ENCODE measurements at regions not wholly inside any gene's neighbourhood (a gene's known extent, or its start where the extent isn't known, plus 50 kb on each side); places are given as distances from the start of the nearest gene placed in this dataset.
A peak's percentile ranks its signal among the peaks of the same experiment; 100 is the strongest.
"Not testable (repeated sequence)": the region's sequence is repeated elsewhere in the genome, so short reads cannot be mapped to it uniquely, and the experiment has no call there.

DNA sequence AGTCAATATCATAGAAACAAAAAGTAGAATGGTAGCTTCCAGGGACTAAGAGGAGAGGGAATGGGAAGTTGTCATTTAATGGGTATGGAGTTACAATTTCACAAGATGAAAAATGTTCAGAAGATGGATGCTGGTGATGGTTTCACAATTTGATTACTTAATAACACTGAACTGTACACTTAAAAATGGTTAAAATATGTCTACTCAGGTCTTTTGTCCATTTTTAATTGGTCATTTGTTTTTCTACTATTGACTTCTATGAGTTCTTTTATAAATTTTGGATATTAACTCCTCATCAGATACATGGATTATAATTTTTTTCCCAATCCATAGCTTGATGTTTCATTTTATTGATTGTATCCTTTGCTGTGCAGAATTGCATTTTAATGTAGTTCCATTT lies 275.5 kb downstream of the AKAIN1 start:
- no peak overlapping the region for H3K9ac ChIP-seq (ENCODE audit: low read length in 3 of 3)
- FAIRE-seq, result no peak
- H3K9me3 ChIP-seq (ENCODE audit: control insufficient read depth in 2 of 3, insufficient read depth in 1 of 3, low read length in 3 of 3), result no peaks in the 10 kb centered on the region
- no peaks in the 10 kb centered on the region for H3K36me3 ChIP-seq (ENCODE audit: control insufficient read depth in 2 of 3, insufficient read depth in 3 of 3, low read length in 3 of 3)
- no peak for DNase-seq
- H3K4me1 ChIP-seq (ENCODE audit: control insufficient read depth in 2 of 3, insufficient read depth in 2 of 3, low read depth in 1 of 3, low read length in 3 of 3), result no peaks in the 10 kb centered on the region
- no peak overlapping the region for H3K27ac ChIP-seq (ENCODE audit: low read depth in 2 of 2, low read length in 2 of 2)
- intact Hi-C loops (cut with DNase I), result no loop called here
- H3K4me3 ChIP-seq (ENCODE audit: low read length in 3 of 3), result no peak overlapping the region
- TF ChIP-seq, protein P1, sequence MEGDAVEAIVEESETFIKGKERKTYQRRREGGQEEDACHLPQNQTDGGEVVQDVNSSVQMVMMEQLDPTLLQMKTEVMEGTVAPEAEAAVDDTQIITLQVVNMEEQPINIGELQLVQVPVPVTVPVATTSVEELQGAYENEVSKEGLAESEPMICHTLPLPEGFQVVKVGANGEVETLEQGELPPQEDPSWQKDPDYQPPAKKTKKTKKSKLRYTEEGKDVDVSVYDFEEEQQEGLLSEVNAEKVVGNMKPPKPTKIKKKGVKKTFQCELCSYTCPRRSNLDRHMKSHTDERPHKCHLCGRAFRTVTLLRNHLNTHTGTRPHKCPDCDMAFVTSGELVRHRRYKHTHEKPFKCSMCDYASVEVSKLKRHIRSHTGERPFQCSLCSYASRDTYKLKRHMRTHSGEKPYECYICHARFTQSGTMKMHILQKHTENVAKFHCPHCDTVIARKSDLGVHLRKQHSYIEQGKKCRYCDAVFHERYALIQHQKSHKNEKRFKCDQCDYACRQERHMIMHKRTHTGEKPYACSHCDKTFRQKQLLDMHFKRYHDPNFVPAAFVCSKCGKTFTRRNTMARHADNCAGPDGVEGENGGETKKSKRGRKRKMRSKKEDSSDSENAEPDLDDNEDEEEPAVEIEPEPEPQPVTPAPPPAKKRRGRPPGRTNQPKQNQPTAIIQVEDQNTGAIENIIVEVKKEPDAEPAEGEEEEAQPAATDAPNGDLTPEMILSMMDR (IDR thresholded peaks at IDR 0.05; ENCODE audit: borderline replicate concordance, extremely low read depth, insufficient read depth), result no peak
- H3K27me3 ChIP-seq (ENCODE audit: control insufficient read depth, insufficient read depth, low read length), result no peaks in the 10 kb centered on the region

DNA sequence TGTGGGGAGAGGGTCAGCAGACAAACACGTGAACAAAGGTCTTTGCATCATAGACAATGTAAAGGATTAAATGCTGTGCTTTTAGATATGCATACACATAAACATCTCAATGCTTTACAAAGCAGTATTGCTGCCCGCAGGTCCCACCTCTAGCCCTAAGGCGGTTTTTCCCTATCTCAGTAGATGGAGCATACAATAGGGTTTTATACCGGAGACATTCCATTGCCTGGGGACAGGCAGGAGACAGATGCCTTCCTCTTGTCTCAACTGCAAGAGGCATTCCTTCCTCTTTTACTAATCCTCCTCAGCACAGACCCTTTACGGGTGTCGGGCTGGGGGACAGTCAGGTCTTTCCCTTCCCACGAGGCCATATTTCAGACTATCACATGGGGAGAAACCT lies 279.5 kb downstream of the AKAIN1 start:
- H3K9ac ChIP-seq (ENCODE audit: low read length in 3 of 3); H3K27me3 ChIP-seq (ENCODE audit: control insufficient read depth, insufficient read depth, low read length); H3K36me3 ChIP-seq (ENCODE audit: control insufficient read depth in 2 of 3, insufficient read depth in 3 of 3, low read length in 3 of 3); FAIRE-seq; H3K27ac ChIP-seq (ENCODE audit: low read depth in 2 of 2, low read length in 2 of 2); H3K9me3 ChIP-seq (ENCODE audit: control insufficient read depth in 2 of 3, insufficient read depth in 1 of 3, low read length in 3 of 3); DNase-seq; intact Hi-C loops (cut with DNase I); H3K4me3 ChIP-seq (ENCODE audit: low read length in 3 of 3); H3K4me1 ChIP-seq (ENCODE audit: control insufficient read depth in 2 of 3, insufficient read depth in 2 of 3, low read depth in 1 of 3, low read length in 3 of 3): not testable (repeated sequence)

DNA sequence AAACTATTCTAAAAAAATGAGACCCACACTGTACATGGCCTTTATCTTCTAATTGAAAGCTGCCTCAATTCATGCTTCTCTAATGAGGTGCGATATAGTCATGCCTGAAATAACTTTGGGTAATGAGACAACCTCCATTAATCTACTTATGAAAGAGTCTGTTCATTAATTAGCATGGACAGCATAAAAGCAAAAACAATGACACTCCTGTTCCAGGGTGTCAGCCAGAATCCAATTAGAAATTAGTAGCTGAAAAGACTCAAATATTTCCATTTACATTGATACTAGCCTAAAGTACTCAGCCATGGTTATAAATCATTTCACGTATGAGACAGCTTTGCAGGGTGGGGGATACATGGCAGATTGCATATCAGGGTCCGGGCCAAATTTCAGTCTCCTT lies 288.7 kb downstream of the AKAIN1 start:
- H3K27me3 ChIP-seq (ENCODE audit: control insufficient read depth, insufficient read depth, low read length), result no peaks in the 10 kb centered on the region
- no peak overlapping the region for H3K9ac ChIP-seq (ENCODE audit: low read length in 3 of 3)
- TF ChIP-seq, protein P1 (IDR thresholded peaks at IDR 0.05; ENCODE audit: borderline replicate concordance, extremely low read depth, insufficient read depth), result no peak
- H3K36me3 ChIP-seq (ENCODE audit: control insufficient read depth in 2 of 3, insufficient read depth in 3 of 3, low read length in 3 of 3), result no peaks in the 10 kb centered on the region
- no peak overlapping the region for H3K27ac ChIP-seq (ENCODE audit: low read depth in 2 of 2, low read length in 2 of 2)
- intact Hi-C loops (cut with DNase I), result no loop called here
- FAIRE-seq, result no peak
- H3K4me3 ChIP-seq (ENCODE audit: low read length in 3 of 3), result no peak overlapping the region
- H3K4me1 ChIP-seq (ENCODE audit: control insufficient read depth in 2 of 3, insufficient read depth in 2 of 3, low read depth in 1 of 3, low read length in 3 of 3), result no peaks in the 10 kb centered on the region
- peak in 1 of 5 donors; percentile 8 for DNase-seq
- no peaks in the 10 kb centered on the region for H3K9me3 ChIP-seq (ENCODE audit: control insufficient read depth in 2 of 3, insufficient read depth in 1 of 3, low read length in 3 of 3)

DNA sequence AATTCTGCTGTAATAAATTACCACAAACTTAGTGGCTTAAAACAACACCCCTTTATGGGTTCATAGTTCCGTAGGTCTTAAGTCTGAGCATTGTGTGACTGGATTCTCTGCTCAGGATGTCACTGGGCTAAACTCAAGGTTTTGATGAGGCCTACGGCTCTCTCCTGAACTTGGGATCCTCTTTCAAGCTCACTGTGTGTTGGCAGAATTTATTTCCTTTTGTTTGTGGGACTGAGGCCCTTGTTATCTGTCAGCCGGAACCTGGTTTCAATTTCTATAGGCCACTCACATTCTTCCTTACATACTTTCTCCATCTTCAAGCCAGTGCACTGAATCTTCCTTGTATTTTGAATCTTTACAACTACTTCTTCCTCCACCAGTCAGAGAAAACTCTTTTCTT lies 290.2 kb downstream of the AKAIN1 start:
- TF ChIP-seq, protein P1 (IDR thresholded peaks at IDR 0.05; ENCODE audit: borderline replicate concordance, extremely low read depth, insufficient read depth), result no peak
- intact Hi-C loops (cut with DNase I), result no loop called here
- Histone ChIP-seq H3K27ac (ENCODE audit: low read depth in 2 of 2, low read length in 2 of 2) (no peak overlapping the region), H3K4me3 (ENCODE audit: low read length in 3 of 3) (no peak overlapping the region), H3K36me3 (ENCODE audit: control insufficient read depth in 2 of 3, insufficient read depth in 3 of 3, low read length in 3 of 3) (no peaks in the 10 kb centered on the region), H3K4me1 (ENCODE audit: control insufficient read depth in 2 of 3, insufficient read depth in 2 of 3, low read depth in 1 of 3, low read length in 3 of 3) (no peaks in the 10 kb centered on the region), H3K9me3 (ENCODE audit: control insufficient read depth in 2 of 3, insufficient read depth in 1 of 3, low read length in 3 of 3) (no peaks in the 10 kb centered on the region), H3K9ac (ENCODE audit: low read length in 3 of 3) (no peak overlapping the region), H3K27me3 (ENCODE audit: control insufficient read depth, insufficient read depth, low read length) (no peaks in the 10 kb centered on the region)
- FAIRE-seq, result no peak
- peak in 4 of 5 donors; percentile 27 to 78 (median 44) for DNase-seq
